DND-41 (cell line): ENCODE measurements at regions not wholly inside any gene's neighbourhood (a gene's known extent, or its start where the extent isn't known, plus 50 kb on each side); places are given as distances from the start of the nearest gene placed in this dataset.

ENCODE experiments used
- ATAC-seq: fragments of 200-7000 bp; cut with Tn5 transposase; 3 replicates; pipeline ENCODE4 v1.9.1; 2021; ENCODE audit warnings: low read depth; ENCODE audit not compliant: insufficient read depth
- DNase-seq: peaks from one replicate; pipeline ENCODE4 v3.0.0-alpha.2; 2020
- H2AFZ ChIP-seq: 2 replicates; pipeline ENCODE4 v1.6.0; 2012; ENCODE audit warnings: low read depth, low read length
- H3K27ac ChIP-seq: 2 replicates; pipeline ENCODE4 v1.5.1; 2012; ENCODE audit warnings: low read length, inconsistent platforms
- H3K27me3 ChIP-seq: fragments of 200-600 bp; sonication (generic); 2 replicates; pipeline ENCODE4 v1.6.0; 2012; ENCODE audit warnings: low read length, mild to moderate bottlenecking, inconsistent platforms; ENCODE audit not compliant: insufficient read depth, poor library complexity
- H3K36me3 ChIP-seq: 2 replicates; pipeline ENCODE4 v1.5.1; 2012; ENCODE audit warnings: low read length, inconsistent platforms; ENCODE audit not compliant: insufficient read depth
- H3K4me1 ChIP-seq: 2 replicates; pipeline ENCODE4 v1.5.1; 2012; ENCODE audit warnings: mild to moderate bottlenecking, low read length; ENCODE audit not compliant: insufficient read depth
- H3K4me2 ChIP-seq: 2 replicates; pipeline ENCODE4 v1.6.0; 2012; ENCODE audit warnings: mild to moderate bottlenecking, moderate library complexity, low read length, inconsistent platforms; ENCODE audit not compliant: insufficient read depth
- H3K4me3 ChIP-seq, 2 experiments: fragments of 200-600 bp in 1 of 2; shearing (Covaris generic) in 1 of 2; 2 replicates each; pipeline ENCODE4 v1.5.1; 2012 to 2016; ENCODE audit warnings: inconsistent platforms in 2 of 2, low read length in 2 of 2, mild to moderate bottlenecking in 2 of 2, low read depth in 1 of 2, moderate library complexity in 1 of 2
- H3K79me2 ChIP-seq: 2 replicates; pipeline ENCODE4 v1.6.0; 2012; ENCODE audit warnings: low read length, inconsistent platforms; ENCODE audit not compliant: insufficient read depth
- H3K9ac ChIP-seq: 2 replicates; pipeline ENCODE4 v1.6.0; 2012; ENCODE audit warnings: low read depth, mild to moderate bottlenecking, inconsistent platforms, low read length, moderate library complexity
- H3K9me3 ChIP-seq: 2 replicates; pipeline ENCODE4 v1.5.1; 2012; ENCODE audit warnings: low read length, moderate library complexity, mild to moderate bottlenecking, inconsistent platforms; ENCODE audit not compliant: insufficient read depth, severe bottlenecking
- H4K20me1 ChIP-seq: 2 replicates; pipeline ENCODE4 v1.6.0; 2012; ENCODE audit warnings: low read length; ENCODE audit not compliant: insufficient read depth
- CTCF ChIP-seq: IDR thresholded peaks from 2 replicates; pipeline ENCODE4 v1.5.1; 2012; ENCODE audit warnings: borderline replicate concordance, low read length, moderate library complexity, mild to moderate bottlenecking; ENCODE audit not compliant: poor library complexity, severe bottlenecking; ENCODE audit errors: extremely low read depth
- EZH2 ChIP-seq: IDR thresholded peaks from 3 replicates; pipeline ENCODE4 v1.6.1; 2012; ENCODE audit warnings: borderline replicate concordance, low read depth, mild to moderate bottlenecking, moderate library complexity, low read length, inconsistent platforms; ENCODE audit not compliant: severe bottlenecking

DNA sequence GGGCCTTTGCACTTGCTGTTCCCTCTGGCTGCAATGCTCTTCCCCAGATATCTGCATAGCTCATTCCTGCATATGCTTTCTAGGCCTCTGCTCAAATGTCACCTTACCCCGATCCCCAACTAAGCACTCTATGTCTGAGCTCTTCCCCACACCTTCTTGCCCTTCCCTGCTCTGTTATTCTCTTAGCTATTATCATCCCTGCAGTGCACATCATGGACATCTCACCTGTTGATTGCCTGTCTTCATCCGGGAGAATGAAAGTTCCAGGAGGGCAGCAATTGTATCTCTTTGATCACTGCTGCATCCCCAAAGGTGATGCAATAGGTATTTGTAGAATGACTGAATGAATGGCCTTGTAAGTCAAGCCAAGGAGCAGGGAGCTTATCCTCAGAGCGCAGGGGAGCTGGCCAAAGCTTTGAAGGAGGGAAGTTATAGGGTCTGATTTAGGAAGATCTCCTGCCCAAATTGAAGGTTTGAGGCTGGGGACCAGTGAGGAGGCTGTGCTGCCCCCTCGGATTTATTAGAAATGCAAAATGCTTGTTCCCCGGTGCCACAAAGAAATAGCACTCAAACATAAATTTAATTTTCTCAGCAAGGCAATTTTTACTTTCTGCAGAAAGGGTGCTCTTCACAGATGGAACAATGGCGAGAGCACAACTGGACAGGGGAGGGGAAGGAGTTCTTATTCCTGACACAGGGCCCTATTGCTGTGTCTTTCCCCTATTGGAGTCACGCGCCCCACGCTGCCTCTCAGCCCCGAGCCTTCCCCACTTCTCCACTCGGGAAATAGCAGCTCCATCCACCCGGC lies 631.1 kb downstream of the MATN1 start:
- no peaks in the 10 kb centered on the region for H3K27me3 ChIP-seq
- no peak overlapping the region for H3K4me2 ChIP-seq
- ATAC-seq (no peak), DNase-seq (no peak)
- H3K36me3 ChIP-seq: no peaks in the 10 kb centered on the region
- H3K4me1 ChIP-seq: no peaks in the 10 kb centered on the region
- peaks cover 25% of the 10 kb centered on the region for H3K9me3 ChIP-seq
- no peaks in the 10 kb centered on the region for H3K79me2 ChIP-seq
- no peak overlapping the region for H2AFZ ChIP-seq
- H3K9ac ChIP-seq: no peak overlapping the region
- TF ChIP-seq CTCF (no peak), EZH2 (no peak)
- no peak overlapping the region for H3K27ac ChIP-seq
- no peak overlapping the region for H3K4me3 ChIP-seq
- no peaks in the 10 kb centered on the region for H4K20me1 ChIP-seq

DNA sequence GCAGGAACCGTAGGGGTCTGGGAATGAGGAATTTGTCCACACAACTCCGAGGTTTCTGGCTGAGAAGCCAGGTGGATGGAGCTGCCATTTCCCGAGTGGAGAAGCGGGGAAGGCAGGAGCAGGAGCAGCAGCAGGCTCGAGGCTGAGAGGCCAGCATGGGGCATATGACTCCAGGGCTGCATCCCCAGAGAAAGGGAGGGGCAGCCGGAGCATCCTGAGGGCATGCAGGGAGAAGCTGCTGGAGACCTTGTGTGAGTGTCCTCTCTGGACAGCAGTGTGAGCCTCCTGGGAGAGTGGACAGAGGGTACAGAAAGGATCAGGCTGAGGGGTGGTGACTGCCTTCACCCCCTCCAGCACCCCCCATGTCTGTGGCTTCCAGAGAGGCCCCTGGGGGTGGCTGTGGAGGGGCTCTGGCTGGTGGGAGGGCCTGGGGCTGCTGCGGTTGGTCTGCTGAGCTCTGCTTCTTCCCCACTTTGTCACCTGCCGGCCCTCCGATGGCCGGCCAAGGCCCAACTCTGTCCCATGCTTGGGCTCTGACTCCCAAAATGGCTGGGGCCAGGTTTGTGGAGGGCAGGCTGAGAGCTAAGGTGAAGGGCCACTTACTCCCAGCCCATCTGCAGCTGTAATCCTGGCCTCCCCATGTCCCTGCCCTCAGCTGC lies 633.1 kb downstream of the MATN1 start:
- Histone ChIP-seq H3K4me2 (no peak overlapping the region), H3K27ac (no peak overlapping the region), H3K36me3 (no peaks in the 10 kb centered on the region), H3K4me1 (no peaks in the 10 kb centered on the region), H3K27me3 (no peaks in the 10 kb centered on the region), H3K9me3 (peaks cover 25% of the 10 kb centered on the region), H3K79me2 (no peaks in the 10 kb centered on the region), H4K20me1 (no peaks in the 10 kb centered on the region), H2AFZ (no peak overlapping the region), H3K9ac (no peak overlapping the region), H3K4me3 (no peak overlapping the region)
- TF ChIP-seq CTCF: no peak
- TF ChIP-seq EZH2: no peak
- DNase-seq (no peak), ATAC-seq (no peak)

DNA sequence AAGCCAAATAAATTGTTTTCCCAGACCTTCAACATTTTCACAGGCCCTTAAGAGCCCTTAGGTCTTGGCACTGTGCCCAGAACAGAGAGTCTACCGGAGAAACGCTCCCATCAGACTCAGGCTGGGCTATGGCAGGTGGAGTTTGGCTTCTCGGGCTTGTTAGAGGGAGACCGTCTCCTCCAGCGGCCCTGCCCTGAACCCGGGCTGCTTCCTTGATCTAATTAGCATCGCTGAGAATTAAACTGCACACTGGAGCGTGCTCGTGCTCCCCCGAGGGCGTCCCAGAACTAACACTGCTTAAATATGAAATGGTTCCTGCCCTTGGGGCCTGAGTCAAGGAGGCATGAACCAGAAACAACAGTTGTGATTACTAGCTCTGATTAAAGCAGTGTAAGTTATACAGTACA lies 634.4 kb downstream of the MATN1 start:
- no peak overlapping the region for H2AFZ ChIP-seq
- DNase-seq (no peak), ATAC-seq (no peak)
- no peaks in the 10 kb centered on the region for H3K4me1 ChIP-seq
- H4K20me1 ChIP-seq: no peaks in the 10 kb centered on the region
- peaks cover 25% of the 10 kb centered on the region for H3K9me3 ChIP-seq
- H3K27me3 ChIP-seq: no peaks in the 10 kb centered on the region
- H3K27ac ChIP-seq: no peak overlapping the region
- H3K9ac ChIP-seq: no peak overlapping the region
- H3K4me2 ChIP-seq: no peak overlapping the region
- H3K36me3 ChIP-seq: no peaks in the 10 kb centered on the region
- TF ChIP-seq CTCF: no peak
- TF ChIP-seq EZH2: no peak
- no peak overlapping the region for H3K4me3 ChIP-seq
- no peaks in the 10 kb centered on the region for H3K79me2 ChIP-seq
